ENCODE measurements at regions not wholly inside any gene's neighbourhood (a gene's known extent, or its start where the extent isn't known, plus 50 kb on each side); places are given as distances from the start of the nearest gene placed in this dataset.
"Not testable (repeated sequence)": the region's sequence is repeated elsewhere in the genome, so short reads cannot be mapped to it uniquely, and the experiment has no call there.

GRCh38 chr10:108319434-108320222, 1155.1 kb upstream of the SORCS1 start:
- H3K4me3 ChIP-seq (replicated peaks in 1 of 2; ENCODE audit: low read depth in 1 of 2, low read length in 2 of 2), result no peak overlapping the region
- POLR2A ChIA-PET, result no interaction called here
- no peaks in the 10 kb centered on the region for H3K79me2 ChIP-seq (ENCODE audit: insufficient read depth, low read length)
- H2AFZ ChIP-seq (ENCODE audit: low read depth, low read length, poor library complexity, severe bottlenecking), result no peak overlapping the region
- H3K27me3 ChIP-seq (ENCODE audit: insufficient read depth, low read length), result no peaks in the 10 kb centered on the region
- no peak overlapping the region for H3K9ac ChIP-seq (ENCODE audit: low read length)
- intact Hi-C loops (cut with micrococcal nuclease), result no loop called here
- ATAC-seq (no peak), DNase-seq (ENCODE audit: low read depth, low spot score) (no peak)
- RAD21 ChIA-PET (ENCODE audit: low non-redundant PET in 1 of 2, low total read pairs in 2 of 2, uncharacterized antibody in 2 of 2, unreplicated experiment in 2 of 2), result no interaction called here
- no peak for TF ChIP-seq TCF7L2 (IDR thresholded peaks at IDR 0.05; ENCODE audit: borderline replicate concordance, extremely low read depth, insufficient read depth, insufficient read length)
- TF ChIP-seq CTCF (IDR thresholded peaks at IDR 0.05 in 2 of 3, conservative IDR thresholded peaks at IDR 0.05 in 1 of 3; ENCODE audit: borderline replicate concordance in 1 of 3, insufficient read depth in 1 of 3, low read depth in 2 of 3, low read length in 2 of 3), result no peak
- no peak for TF ChIP-seq ZBTB33 (IDR thresholded peaks at IDR 0.05; ENCODE audit: extremely low read depth, insufficient replicate concordance, low read length)
- TF ChIP-seq CBX3 (IDR thresholded peaks at IDR 0.05; ENCODE audit: low read depth), result no peak
- TF ChIP-seq CEBPB (IDR thresholded peaks at IDR 0.05; ENCODE audit: low read depth), result no peak
- no peak for TF ChIP-seq SIN3A (IDR thresholded peaks at IDR 0.05; ENCODE audit: low read depth)
- no peak for TF ChIP-seq REST (IDR thresholded peaks at IDR 0.05; ENCODE audit: low read depth)
- TF ChIP-seq EGR1 (IDR thresholded peaks at IDR 0.05; ENCODE audit: low read depth), result no peak
- TF ChIP-seq YY1 (IDR thresholded peaks at IDR 0.05; ENCODE audit: extremely low read depth, insufficient replicate concordance, low read depth, low read length), result no peak
- TF ChIP-seq POLR2A (IDR thresholded peaks at IDR 0.05; ENCODE audit: borderline replicate concordance, extremely low read depth, insufficient read depth, insufficient read length), result no peak
- no peak for TF ChIP-seq ZFX (IDR thresholded peaks at IDR 0.05)
- CTCF ChIA-PET, result no interaction called here
- no peaks in the 10 kb centered on the region for H4K20me1 ChIP-seq (ENCODE audit: insufficient read depth)
- H3K36me3 ChIP-seq (ENCODE audit: control insufficient read depth in 1 of 2, insufficient read depth in 2 of 2, low read length in 2 of 2), result no peaks in the 10 kb centered on the region
- H3K9me3 ChIP-seq (ENCODE audit: control insufficient read depth in 1 of 2, insufficient read depth in 1 of 2, low read depth in 1 of 2, low read length in 2 of 2), result peaks cover 28 to 30% of the 10 kb centered on the region in 2 experiments; a peak in 2 of 4 replicates
- no TSS peak for BruUV-seq (replicated peaks)
- H3K27ac ChIP-seq (ENCODE audit: low read depth, low read length), result no peak overlapping the region
- H3K4me1 ChIP-seq (ENCODE audit: control insufficient read depth in 1 of 2, insufficient read depth in 2 of 2, low read length in 2 of 2), result no peaks in the 10 kb centered on the region
- no peak overlapping the region for H3K4me2 ChIP-seq (ENCODE audit: low read length)
- no peaks in the 10 kb centered on the region for H3K9me2 ChIP-seq (ENCODE audit: insufficient read depth)

GRCh38 chr10:108315636-108316035, 1151.1 kb upstream of the SORCS1 start:
- H3K27ac ChIP-seq (ENCODE audit: low read depth, low read length); BruUV-seq (replicated peaks); H3K9me2 ChIP-seq (ENCODE audit: insufficient read depth); H3K27me3 ChIP-seq (ENCODE audit: insufficient read depth, low read length); H4K20me1 ChIP-seq (ENCODE audit: insufficient read depth); H2AFZ ChIP-seq (ENCODE audit: low read depth, low read length, poor library complexity, severe bottlenecking); H3K4me2 ChIP-seq (ENCODE audit: low read length); ATAC-seq; H3K4me3 ChIP-seq (replicated peaks in 1 of 2; ENCODE audit: low read depth in 1 of 2, low read length in 2 of 2); intact Hi-C loops (cut with micrococcal nuclease); H3K4me1 ChIP-seq (ENCODE audit: control insufficient read depth in 1 of 2, insufficient read depth in 2 of 2, low read length in 2 of 2); CTCF ChIA-PET; RAD21 ChIA-PET (ENCODE audit: low non-redundant PET in 1 of 2, low total read pairs in 2 of 2, uncharacterized antibody in 2 of 2, unreplicated experiment in 2 of 2); POLR2A ChIA-PET; H3K79me2 ChIP-seq (ENCODE audit: insufficient read depth, low read length); H3K36me3 ChIP-seq (ENCODE audit: control insufficient read depth in 1 of 2, insufficient read depth in 2 of 2, low read length in 2 of 2); DNase-seq (ENCODE audit: low read depth, low spot score); H3K9ac ChIP-seq (ENCODE audit: low read length): not testable (repeated sequence)
- H3K9me3 ChIP-seq (ENCODE audit: control insufficient read depth in 1 of 2, insufficient read depth in 1 of 2, low read depth in 1 of 2, low read length in 2 of 2), result peaks cover 10 to 13% of the 10 kb centered on the region in 2 experiments; a peak in 2 of 4 replicates

All from HCT116 (cell line).